Stimulated activated CD8-positive, alpha-beta memory T cell treated with anti-CD3 and anti-CD28 coated beads, Interleukin-15, amount 100 ng/mL, for 4 hours (primary cell): ENCODE measurements at regions not wholly inside any gene's neighbourhood (a gene's known extent, or its start where the extent isn't known, plus 50 kb on each side); places are given as distances from the start of the nearest gene placed in this dataset.
"Not testable (repeated sequence)": the region's sequence is repeated elsewhere in the genome, so short reads cannot be mapped to it uniquely, and the experiment has no call there.

ENCODE experiments used
- DNase-seq, 2 donors: peaks; one replicate each; pipeline ENCODE4 v3.0.0-alpha.2; 2020; ENCODE audit warnings: low read depth in 2 of 2

DNA sequence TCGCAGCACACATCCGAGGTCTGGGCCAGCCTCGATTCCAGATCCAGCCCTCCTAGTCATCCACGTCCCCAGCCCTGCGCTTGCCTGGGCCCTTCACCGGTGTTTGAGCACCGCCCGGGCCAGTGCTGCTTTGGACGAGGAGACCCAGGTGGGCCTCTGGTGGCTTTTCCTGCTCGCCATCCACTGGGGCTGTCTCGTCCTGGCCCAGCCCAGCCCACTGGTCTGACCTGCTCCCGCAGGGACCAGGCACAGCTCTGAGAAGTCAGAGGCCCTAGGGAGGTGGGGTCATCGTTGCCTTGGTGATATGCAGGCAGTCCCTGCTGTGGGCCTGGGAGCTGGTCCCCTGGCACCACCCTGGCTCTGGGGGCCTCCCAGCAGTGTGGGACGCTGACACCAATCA is 200.8 kb downstream of the USP22 start:
- DNase-seq: not testable (repeated sequence)

DNA sequence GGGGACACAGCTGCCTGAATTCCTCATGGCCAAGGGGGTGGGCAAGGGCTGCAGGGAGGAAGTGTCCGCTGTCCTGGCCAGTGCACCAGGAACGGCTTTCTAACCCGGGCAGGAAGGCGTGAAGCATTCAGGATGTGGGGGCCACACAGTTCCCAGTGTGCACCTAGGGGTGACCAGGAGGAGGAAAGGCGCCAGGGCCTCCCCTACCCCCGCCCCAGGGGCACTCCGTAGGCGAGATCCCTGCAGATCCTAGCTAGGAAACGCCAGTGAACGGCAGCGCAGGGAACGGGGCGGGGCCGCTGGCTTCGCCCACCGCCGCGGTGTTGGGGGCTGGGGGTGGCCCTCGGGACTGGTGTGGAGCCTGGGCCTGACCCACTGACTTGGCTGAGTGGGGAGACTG is 199.6 kb downstream of the USP22 start:
- DNase-seq: not testable (repeated sequence)

DNA sequence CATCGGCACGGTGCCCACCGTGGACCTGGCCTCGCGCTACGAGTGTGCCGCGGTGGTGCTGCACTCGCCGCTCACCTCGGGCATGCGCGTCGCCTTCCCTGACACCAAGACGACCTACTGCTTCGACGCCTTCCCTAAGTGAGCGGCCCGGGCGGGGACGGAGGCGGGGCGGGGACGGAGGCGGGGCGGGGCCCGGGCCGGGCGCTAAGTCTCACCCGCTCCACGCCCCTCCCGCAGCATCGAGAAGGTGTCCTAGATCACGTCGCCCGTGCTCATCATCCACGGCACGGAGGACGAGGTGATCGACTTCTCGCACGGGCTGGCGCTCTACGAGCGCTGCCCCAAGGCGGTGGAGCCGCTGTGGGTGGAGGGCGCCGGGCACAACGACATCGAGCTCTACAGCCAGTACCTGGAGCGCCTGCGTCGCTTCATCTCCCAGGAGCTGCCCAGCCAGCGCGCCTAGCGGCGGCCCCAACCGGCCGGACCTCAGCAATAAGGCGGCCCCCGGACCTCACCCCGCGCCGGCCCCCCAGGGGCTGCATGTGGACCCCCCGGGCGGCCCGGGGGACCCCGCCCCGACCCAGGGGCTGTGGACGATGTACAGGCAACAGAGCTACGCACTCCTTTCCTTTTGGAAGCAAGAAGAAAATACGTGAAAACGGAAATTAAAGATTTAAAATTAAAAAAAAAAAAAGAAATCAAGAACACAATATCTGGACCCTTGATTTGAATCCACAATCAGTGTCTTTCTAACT is 198.8 kb downstream of the USP22 start:
- DNase-seq: peak; percentile 3 to 21

DNA sequence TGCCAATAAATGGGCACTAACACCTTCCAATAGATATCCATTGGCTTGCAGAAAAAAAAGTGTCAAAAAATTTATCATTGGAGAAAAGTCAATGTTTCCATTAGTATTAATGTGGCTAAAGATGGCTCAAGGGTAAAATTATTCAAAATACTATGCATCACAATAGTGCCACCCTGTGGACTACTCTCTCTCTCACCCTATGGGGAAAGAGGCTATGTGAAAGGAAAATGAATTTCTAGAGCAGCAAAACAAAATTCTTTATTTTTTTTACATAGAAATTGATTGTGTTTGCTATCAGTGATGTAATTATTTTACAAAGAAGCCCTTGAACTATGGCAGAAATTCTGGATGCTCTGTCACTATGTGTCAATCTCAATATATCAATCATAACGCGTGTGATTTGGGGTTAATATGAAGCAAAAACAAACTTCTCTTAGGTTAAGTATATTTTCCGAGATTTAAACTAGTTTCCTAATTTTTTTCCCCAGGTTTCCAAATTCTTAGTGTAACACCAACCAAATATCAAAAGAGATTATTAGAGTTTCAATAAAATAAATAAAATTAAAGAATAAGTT is 193.9 kb downstream of the USP22 start:
- DNase-seq: not testable (repeated sequence)

DNA sequence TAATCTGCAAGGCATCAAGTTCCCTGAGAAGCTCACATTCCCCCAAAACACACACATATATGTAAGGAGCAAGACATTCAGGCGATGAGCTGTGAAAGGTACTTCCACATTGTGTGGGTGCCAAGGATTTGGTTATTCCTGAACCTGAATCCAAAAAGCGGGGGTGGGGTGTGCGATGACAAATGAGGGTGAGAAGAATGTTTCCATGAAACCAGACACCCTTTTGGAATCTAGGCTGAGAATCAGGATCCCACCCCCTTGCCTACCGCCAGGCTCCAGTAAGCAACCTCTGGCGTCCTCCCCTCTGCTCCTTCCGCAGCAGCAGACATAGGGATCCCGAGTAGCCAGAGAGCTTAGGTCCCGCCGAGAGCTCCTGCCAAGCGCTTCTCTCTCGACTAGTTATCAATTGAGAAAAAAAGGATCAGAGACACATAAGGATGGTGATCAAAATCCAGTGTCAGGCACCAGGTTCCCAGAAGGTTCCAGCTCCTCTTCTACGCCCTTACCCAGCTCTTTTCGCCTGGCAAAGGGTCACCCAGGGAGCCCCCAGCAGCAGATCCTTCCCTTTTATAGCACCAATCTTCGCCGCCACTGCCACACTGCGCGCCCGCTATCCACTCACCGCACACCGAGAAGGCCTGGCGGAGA is 191.1 kb downstream of the USP22 start:
- not testable (repeated sequence) for DNase-seq

DNA sequence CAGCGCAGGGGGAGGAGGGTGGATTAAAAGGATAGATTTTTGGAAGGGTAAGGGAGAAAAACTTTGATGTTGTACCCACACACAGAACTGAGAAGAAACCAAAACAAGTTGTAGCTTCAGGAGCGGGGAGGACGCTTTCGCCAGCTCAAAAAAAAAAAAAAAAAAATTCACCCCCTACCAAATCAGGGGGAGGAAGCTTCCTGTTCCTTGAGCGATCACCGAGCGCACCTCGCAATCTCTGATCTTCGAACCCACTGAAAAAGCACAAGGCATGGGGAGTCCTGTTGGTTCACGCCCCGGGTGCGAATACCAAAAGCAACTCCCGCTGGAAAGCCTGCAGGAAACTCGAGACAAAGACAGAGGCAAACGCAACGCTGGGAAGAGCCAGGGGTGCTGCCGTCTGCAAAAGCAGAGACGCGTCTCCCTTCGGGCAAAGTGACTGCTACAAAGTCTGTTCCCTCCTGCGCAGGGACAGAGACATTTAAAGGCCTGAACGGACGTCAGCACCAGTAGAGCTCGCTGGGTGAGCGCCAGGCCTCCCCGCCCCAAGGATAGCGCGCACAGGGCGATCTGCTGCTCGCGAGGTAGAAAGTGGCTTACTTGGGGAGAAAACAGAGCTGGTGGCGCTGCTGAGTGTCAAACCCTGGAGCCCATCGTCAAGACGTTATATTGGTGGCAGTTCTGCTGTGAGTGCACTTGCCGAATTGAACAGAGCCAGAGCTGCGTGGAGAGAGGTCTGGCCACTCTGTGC is 190.4 kb downstream of the USP22 start:
- no peak for DNase-seq

DNA sequence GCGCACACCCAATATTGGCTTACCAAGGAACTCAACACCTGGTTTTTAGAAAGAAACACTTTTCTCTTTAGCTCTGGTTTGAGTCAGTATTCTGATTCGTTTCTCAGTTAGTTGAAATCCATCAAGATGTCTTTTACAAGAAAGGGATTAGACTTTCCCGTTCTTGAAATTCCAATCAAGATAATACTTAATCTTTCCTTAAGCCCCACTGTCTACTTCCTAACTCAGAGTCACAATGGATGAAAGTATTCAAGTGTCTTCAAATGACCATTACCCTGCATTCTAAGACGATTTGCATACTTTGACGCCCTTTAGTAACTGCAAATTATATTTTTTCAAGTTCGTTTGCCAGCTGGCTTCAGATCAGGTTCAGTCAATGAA is 189.8 kb downstream of the USP22 start:
- DNase-seq: no peak

DNA sequence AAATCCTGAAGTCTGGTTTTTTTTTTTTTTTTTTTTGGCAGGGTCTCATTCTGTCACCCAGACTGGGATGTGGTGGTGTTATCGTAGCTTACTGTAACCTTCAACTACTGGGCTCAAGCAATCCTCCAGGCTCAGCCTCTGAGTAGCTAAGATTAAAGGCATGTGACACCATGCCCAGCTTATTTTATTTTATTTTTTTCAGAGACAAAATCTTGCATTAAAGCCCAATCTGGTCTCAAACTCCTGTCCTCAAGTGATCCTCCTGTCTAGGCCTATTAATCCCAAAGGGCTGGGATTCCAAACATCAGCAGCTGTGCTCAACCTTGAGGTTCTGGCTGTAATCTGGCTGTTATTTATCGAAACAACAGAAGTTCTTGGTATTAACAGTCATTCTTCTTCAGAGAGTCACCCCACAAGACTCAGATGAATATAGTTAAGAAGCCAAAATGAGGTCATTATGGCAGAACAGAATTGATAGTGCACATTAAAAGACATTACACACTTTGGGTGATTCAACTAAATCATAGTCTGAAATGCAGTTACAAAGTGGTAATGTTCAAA is 186.8 kb downstream of the USP22 start:
- DNase-seq: not testable (repeated sequence)

DNA sequence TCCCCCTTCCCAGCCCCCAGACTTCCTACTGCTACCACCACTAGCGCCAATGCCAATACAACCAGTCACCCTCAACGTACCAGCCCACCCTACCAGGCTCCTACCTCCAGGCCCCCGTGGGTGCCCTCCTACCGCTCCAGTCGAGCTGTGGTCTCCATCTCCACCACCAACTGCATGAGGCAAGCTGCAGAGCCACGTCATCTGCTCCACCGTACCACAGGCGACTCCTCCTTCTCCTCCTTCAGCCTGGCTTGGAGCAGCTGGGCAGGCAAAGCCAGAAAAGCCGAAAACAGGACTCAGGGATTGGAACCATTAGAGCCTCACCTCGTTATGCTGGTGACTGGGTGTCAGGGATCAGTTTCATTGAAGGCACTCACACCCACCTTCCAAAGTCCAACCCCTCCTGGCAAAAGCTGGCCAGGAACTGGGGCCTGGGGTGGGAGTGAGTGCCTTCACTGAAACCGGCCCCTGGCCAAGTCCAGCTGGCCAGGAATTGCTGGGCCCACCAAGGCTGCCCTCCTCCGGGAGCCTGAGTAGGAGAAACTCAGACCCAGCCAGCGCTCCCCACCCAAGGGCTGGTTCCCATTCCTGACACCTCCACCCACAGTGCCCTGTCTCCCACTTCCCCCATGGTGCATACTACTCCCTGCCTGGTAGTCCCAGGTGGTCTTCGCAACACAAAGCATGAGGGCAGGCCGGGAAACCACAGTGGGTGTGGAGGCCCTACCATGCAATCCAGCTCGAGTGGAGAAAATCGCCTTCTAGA is 176.2 kb downstream of the USP22 start:
- not testable (repeated sequence) for DNase-seq

DNA sequence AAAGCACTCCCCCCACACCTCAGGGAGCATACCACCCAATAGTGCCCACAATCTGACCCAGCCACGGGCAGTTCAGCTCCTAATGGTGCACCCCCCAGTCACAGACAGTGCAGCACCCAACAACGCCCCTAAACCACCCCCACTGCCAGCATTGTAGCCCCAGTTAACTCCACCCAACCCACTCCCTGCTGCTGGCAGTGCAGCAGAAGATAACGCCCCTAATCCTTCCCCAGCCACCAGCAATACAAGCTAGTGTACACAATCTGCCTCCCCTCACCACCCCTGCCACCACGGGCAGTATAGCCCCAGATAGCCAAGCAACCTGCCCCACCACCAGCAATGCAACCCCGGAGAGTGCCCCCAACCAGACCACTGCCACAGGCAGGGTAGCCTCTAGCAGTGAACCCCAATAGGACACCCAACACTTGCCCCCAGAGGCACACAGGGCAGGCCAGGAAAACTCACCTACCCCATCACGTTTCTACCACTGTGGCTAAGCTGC is 175.3 kb downstream of the USP22 start:
- not testable (repeated sequence) for DNase-seq

DNA sequence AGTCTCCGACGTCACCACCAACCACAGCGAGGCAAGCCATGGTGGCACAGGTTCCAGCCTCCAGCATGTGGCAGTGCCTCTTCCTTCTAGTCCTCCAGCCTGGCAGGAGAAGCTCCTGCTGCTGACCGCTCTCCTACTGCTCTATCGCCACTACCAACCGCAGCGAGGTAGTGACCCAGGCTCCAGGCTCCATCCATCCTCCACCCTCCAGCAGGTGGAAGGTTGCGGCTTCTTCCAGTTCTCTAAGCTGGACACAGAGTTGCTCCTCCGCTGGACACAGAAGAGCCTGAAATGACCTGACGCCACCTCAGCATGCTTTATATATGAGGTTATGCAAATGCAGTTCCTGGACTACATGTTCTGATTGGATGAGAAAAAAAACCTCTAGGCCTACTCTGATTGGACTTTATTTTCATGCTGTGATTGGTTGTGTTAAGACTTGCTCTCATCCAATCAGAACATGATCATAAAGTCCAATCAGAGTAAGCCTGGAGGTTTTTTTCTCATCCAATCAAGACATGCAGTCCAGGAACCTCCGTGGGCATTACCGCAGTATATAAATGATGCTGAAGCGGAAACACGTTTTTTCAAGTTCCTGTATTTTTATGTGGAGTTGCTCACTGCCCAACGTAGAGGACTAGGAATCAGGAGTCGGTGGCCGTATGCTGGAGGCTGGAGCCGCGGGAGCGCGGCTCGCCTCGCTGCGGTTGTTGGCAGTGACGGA is 174.7 kb downstream of the USP22 start:
- not testable (repeated sequence) for DNase-seq

DNA sequence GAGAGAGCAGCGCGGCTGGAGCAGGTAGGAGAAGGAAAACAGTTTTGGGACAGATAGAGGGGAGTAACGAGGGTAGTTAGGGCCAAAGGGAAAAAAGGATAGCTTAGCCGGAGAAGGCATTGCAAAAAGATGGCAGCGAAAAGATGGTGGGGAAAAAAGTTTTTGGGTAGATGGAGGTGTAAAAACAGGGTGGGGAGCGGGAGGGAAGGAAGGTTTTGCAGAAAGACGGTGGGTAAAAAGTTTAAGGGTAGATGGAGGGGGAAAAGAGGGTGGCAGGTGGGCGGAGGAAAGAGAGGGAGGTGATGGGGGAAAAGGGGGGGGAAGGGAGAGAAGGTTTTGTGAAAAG is 174.2 kb downstream of the USP22 start:
- DNase-seq: not testable (repeated sequence)

DNA sequence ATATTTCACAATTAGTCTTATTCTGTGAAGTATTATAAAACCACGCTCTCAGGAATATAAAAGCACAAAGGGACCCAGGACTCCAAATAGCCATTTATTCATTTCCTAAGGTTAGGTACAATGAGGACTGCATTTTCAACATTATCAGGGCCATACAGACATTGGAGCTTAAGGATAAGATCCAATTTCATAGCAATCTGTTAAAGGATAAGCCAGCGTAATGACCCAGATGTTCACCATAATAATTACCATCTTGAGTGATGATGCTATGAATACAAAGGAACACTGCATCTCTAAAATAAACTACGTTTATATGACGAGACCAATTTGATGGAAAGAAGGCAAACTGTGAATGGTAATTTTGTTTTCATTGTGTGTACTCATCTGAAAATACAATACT is 169.6 kb downstream of the USP22 start:
- not testable (repeated sequence) for DNase-seq

DNA sequence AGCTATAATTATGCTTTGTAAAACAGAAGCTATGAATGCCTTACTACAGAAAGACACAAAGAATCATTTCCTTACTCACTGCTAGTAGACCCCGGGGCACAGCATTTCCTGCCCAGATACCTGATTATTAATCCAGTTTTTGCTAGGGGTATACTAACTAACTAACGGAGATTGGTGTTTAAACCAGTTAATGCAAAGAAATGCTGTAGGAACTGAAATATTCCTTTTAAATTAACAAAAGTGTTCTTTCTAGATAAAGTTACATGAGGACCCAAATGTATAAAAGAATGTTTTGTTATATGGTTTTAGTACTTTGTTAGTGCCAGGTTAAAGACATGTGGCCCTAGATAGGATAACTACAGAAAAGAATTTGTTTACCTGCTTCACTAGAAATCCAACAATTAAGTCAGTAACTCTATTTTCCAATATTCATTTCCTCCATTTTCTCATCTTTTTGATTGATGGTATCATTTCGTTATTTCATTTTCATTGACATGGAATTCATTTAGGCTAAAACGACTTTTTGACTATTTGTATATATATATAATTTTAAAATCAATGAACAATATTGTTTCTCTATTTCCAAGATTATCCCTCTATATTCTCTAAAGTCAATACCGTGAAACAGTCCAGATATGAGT is 169.0 kb downstream of the USP22 start:
- DNase-seq: not testable (repeated sequence)

DNA sequence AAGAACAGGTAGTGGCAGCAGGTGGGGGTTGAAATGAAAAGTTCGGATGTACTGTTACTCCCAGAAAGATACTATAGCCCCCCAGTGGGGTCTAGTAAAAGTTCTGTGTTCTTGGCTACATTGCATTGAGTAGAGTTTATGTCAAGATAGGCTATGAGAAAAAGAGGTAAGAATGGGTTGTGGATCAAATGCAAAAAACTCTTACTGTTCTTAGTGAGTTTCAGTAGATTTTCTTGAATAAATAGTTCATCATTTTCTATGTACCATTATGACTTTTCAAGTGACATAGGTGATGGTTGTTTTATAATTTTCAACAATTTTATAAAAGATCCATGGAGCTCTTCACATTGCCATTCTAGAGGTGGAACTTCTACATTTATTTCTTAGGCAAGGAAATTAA is 165.4 kb downstream of the USP22 start:
- DNase-seq: not testable (repeated sequence)

DNA sequence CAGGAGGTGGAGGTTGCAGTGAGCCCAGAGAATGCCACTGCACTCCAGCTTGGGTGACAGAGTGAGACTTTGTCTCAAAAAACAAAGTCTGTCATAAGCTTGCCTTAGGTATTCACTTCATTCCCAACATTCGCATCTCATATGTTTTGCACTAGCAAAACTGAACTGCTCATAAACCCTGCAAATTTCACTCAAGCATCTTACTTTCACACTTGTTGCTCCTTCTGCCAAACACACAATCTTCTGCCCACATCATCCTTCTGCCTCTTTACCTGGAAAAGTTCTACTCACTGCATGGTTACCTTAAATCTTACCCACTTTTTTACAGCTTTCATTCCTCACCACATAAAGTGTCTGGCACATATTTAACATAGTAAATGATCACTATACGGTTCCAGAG is 152.5 kb downstream of the USP22 start:
- DNase-seq: no peak

DNA sequence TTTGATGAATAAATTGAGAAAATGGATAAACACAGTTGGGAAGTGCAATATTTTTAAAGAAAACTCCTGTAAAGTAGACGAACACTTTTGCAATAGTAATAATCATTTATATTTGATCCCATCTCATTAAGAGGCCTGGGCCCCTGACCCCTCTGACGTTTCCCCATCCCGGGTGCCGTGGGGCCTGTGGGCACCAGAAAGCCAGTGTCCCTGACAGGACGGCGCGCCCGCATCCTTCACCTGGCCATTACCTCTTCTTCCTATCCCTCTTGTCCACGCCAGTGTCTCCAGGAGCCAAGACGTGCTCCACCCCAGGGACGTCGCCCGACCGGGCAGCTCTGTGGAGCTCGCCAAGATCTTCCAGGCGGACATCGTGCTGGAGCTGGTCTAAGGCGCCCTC is 147.4 kb downstream of the USP22 start:
- DNase-seq: not testable (repeated sequence)

DNA sequence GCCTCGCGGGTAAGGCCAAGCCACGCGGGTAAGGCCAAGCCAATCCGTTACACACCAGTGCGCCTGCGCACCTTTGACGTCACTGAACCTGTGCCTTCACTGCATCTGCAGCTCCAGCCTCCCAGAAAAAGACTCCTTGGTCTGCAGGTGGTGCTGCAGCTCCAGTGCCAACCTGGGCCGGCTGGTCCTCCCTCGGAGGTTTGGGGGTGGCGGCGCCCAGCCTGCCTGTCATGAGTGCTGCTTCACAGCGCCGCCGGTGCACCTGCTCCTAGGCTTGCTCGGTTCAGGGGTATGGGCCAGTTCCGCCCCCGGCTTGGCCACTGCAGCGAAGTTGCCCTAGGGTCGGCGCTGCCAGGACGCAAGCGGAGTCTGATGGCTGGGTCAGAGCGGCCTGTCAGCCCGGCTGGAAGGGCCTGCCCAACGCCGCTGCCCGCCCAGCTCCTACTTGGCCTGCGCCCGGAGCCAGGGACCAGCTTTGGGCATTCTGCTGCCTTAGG is 146.6 kb downstream of the USP22 start:
- no peak for DNase-seq

DNA sequence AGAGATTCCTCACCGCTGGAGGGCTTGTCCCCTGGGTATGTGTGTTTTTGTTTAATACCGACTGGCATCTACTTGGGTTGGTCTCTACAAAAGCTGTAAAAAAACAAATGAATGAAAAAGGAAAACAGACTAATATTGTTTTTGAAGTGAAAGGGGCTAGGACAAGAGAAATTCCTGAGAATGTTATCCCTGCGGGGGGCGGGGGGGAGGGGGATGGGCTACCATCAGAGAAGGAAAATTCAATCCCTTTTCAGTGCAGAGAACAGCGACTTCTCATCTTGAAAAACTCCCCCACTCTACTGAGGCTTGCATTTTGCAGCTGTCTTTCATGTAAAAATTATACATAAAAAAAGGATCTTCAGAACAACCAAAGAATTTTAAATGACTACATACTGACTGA is 144.1 kb downstream of the USP22 start:
- not testable (repeated sequence) for DNase-seq

DNA sequence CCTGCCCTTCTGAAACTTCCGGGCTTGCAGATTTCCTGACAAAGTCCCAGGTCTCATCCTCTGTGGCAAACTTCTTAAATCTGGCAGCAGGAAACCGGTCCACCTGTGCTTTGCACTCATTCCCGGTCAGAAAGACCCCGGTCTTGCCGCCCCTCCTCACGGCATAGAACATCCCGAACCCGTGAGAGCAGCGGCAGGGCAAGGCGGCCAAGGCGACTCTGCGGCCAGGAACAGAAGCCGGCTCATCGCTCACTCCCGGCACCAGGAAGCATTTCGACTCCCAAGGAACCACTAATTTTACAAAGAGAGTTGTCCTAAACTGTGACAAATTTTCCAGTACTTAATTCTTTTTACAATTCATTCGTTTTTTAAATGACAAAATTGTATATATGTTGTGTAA is 140.3 kb downstream of the USP22 start:
- DNase-seq: not testable (repeated sequence)
